ENCODE measurements at regions not wholly inside any gene's neighbourhood (a gene's known extent, or its start where the extent isn't known, plus 50 kb on each side); places are given as distances from the start of the nearest gene placed in this dataset.

- no peaks in the 10 kb centered on the region for H3K27me3 ChIP-seq (ENCODE audit: control insufficient read depth, insufficient read depth, low read length)
- peak in 1 of 6 donors; percentile 80 for DNase-seq (ENCODE audit: low read depth in 4 of 6, low spot score in 6 of 6)
- no peaks in the 10 kb centered on the region for H3K36me3 ChIP-seq (ENCODE audit: control insufficient read depth, insufficient read depth, low read length)
- no peak overlapping the region for H3K27ac ChIP-seq (ENCODE audit: low read depth, low read length)
- no peaks in the 10 kb centered on the region for H3K9me3 ChIP-seq (ENCODE audit: control insufficient read depth, insufficient read depth, low read length)
- no peaks in the 10 kb centered on the region for H3K4me1 ChIP-seq (ENCODE audit: control insufficient read depth, insufficient read depth, low read length)
- no peak overlapping the region for H3K4me3 ChIP-seq (ENCODE audit: low read depth, low read length)
- WGBS (ENCODE audit: insufficient coverage): no CpG with 5 or more reads among the region's 9 CpGs
These were observed 239.0 kb upstream of the DIAPH2 start for GRCh38 chrX:96445531-96446065.

DNA sequence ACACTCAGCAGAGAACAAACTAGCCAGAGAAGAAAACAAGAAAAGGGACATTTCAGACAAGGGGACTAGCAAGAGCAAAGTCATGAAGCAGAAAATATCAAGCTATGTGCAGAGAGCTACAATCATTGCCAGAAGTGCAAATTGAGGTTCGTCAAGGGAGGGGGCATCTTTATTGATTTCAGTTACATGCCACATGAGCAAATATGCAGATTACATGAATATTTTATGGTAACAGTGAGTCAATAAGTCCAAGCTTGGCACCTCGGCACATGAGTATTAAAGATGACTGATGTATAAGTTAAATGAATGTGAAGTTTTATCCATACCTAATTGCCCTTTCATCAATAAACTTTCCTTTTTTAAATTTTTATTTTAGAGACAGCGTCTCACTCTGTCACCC lies 238.1 kb upstream of the DIAPH2 start:
- Histone ChIP-seq H3K4me1 (ENCODE audit: control insufficient read depth, insufficient read depth, low read length) (no peaks in the 10 kb centered on the region), H3K27me3 (ENCODE audit: control insufficient read depth, insufficient read depth, low read length) (no peaks in the 10 kb centered on the region), H3K9me3 (ENCODE audit: control insufficient read depth, insufficient read depth, low read length) (no peaks in the 10 kb centered on the region), H3K27ac (ENCODE audit: low read depth, low read length) (no peak overlapping the region), H3K36me3 (ENCODE audit: control insufficient read depth, insufficient read depth, low read length) (no peaks in the 10 kb centered on the region), H3K4me3 (ENCODE audit: low read depth, low read length) (no peak overlapping the region)
- no peak for DNase-seq (ENCODE audit: low read depth in 4 of 6, low spot score in 6 of 6)
- 63% methylated on average over 1 of the region's 3 CpGs for WGBS (ENCODE audit: insufficient coverage)

DNA sequence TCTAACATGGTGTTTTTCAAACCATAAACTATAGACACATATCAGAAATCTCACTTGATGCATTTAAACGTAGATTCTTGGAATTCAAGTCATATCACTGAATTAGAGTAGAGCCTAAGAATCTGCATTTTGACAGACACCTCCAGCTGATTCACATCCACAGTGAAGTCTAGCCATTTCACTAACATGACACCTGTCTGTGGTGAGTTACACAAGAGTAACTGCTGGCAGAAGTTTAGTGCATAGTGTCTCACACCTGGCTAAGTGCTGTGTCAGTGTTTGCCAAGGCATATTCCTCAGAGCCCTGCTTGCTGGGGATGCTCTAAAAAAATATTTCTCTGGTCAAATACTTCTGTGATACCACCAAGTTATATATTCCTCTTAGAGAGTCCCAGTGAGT lies 237.5 kb upstream of the DIAPH2 start:
- Histone ChIP-seq H3K4me1 (ENCODE audit: control insufficient read depth, insufficient read depth, low read length) (no peaks in the 10 kb centered on the region), H3K9me3 (ENCODE audit: control insufficient read depth, insufficient read depth, low read length) (no peaks in the 10 kb centered on the region), H3K36me3 (ENCODE audit: control insufficient read depth, insufficient read depth, low read length) (no peaks in the 10 kb centered on the region), H3K27me3 (ENCODE audit: control insufficient read depth, insufficient read depth, low read length) (no peaks in the 10 kb centered on the region), H3K4me3 (ENCODE audit: low read depth, low read length) (no peak overlapping the region), H3K27ac (ENCODE audit: low read depth, low read length) (no peak overlapping the region)
- no CpG with 5 or more reads among the region's 1 CpG for WGBS (ENCODE audit: insufficient coverage)
- DNase-seq (ENCODE audit: low read depth in 4 of 6, low spot score in 6 of 6): no peak

GRCh38 chrX:96449191-96449590 lies 235.5 kb upstream of the DIAPH2 start:
- H3K36me3 ChIP-seq (ENCODE audit: control insufficient read depth, insufficient read depth, low read length): no peaks in the 10 kb centered on the region
- no peak overlapping the region for H3K27ac ChIP-seq (ENCODE audit: low read depth, low read length)
- no peaks in the 10 kb centered on the region for H3K27me3 ChIP-seq (ENCODE audit: control insufficient read depth, insufficient read depth, low read length)
- no peaks in the 10 kb centered on the region for H3K4me1 ChIP-seq (ENCODE audit: control insufficient read depth, insufficient read depth, low read length)
- no peak for DNase-seq (ENCODE audit: low read depth in 4 of 6, low spot score in 6 of 6)
- no peak overlapping the region for H3K4me3 ChIP-seq (ENCODE audit: low read depth, low read length)
- H3K9me3 ChIP-seq (ENCODE audit: control insufficient read depth, insufficient read depth, low read length): no peaks in the 10 kb centered on the region
- WGBS (ENCODE audit: insufficient coverage): no CpG with 5 or more reads among the region's 6 CpGs

- Histone ChIP-seq H3K9me3 (ENCODE audit: control insufficient read depth, insufficient read depth, low read length) (no peaks in the 10 kb centered on the region), H3K27me3 (ENCODE audit: control insufficient read depth, insufficient read depth, low read length) (no peaks in the 10 kb centered on the region), H3K4me1 (ENCODE audit: control insufficient read depth, insufficient read depth, low read length) (no peaks in the 10 kb centered on the region), H3K4me3 (ENCODE audit: low read depth, low read length) (no peak overlapping the region), H3K36me3 (ENCODE audit: control insufficient read depth, insufficient read depth, low read length) (no peaks in the 10 kb centered on the region), H3K27ac (ENCODE audit: low read depth, low read length) (no peak overlapping the region)
- DNase-seq (ENCODE audit: low read depth in 4 of 6, low spot score in 6 of 6): no peak
These were observed 234.7 kb upstream of the DIAPH2 start for GRCh38 chrX:96449896-96450295.

- H3K36me3 ChIP-seq (ENCODE audit: control insufficient read depth, insufficient read depth, low read length): no peaks in the 10 kb centered on the region
- WGBS (ENCODE audit: insufficient coverage): 79% methylated on average over 2 of the region's 3 CpGs
- no peaks in the 10 kb centered on the region for H3K27me3 ChIP-seq (ENCODE audit: control insufficient read depth, insufficient read depth, low read length)
- no peak overlapping the region for H3K27ac ChIP-seq (ENCODE audit: low read depth, low read length)
- H3K4me3 ChIP-seq (ENCODE audit: low read depth, low read length): no peak overlapping the region
- no peaks in the 10 kb centered on the region for H3K9me3 ChIP-seq (ENCODE audit: control insufficient read depth, insufficient read depth, low read length)
- no peaks in the 10 kb centered on the region for H3K4me1 ChIP-seq (ENCODE audit: control insufficient read depth, insufficient read depth, low read length)
- no peak for DNase-seq (ENCODE audit: low read depth in 4 of 6, low spot score in 6 of 6)
These were observed 231.5 kb upstream of the DIAPH2 start for GRCh38 chrX:96453139-96453538.

- no peak overlapping the region for H3K4me3 ChIP-seq (ENCODE audit: low read depth, low read length)
- no peak for DNase-seq (ENCODE audit: low read depth in 4 of 6, low spot score in 6 of 6)
- WGBS (ENCODE audit: insufficient coverage): no CpG with 5 or more reads among the region's 3 CpGs
These were observed 229.6 kb upstream of the DIAPH2 start for GRCh38 chrX:96455078-96455477.

DNA sequence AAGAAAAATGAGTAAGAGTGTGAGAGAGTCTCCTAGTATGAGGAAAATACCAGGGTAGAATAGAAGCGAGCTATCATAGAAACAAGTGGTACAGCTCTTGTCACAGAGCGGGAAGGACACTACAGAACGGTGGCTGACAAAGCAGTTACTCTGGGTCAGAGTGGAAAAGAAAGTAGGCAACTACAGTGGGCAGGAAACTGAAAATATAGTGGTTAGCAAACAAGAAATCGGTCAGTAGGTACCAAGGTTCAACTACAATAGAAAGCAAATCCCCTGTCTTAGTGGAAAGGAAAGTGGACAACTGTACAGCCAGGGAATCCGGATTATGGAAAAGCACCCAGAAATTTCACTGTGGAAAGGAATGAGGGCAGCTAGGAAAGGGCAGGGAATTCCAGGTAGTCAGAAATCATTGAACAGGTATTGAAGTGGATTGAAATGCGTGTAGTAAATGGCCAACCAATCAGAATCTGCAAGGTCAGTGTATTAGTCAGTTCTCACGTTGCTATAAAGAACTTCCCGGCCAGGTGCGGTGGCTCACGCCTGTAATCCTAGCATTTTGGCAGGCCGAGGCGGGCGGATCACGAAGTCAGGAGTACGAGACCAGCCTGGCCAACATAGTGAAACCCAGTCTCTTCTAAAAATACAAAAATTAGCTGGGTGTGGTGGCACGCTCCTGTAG lies 219.6 kb upstream of the DIAPH2 start:
- Histone ChIP-seq H3K27me3 (ENCODE audit: control insufficient read depth, insufficient read depth, low read length) (peaks cover 4% of the 10 kb centered on the region), H3K4me3 (ENCODE audit: low read depth, low read length) (no peak overlapping the region), H3K27ac (ENCODE audit: low read depth, low read length) (no peak overlapping the region), H3K9me3 (ENCODE audit: control insufficient read depth, insufficient read depth, low read length) (no peaks in the 10 kb centered on the region), H3K36me3 (ENCODE audit: control insufficient read depth, insufficient read depth, low read length) (no peaks in the 10 kb centered on the region), H3K4me1 (ENCODE audit: control insufficient read depth, insufficient read depth, low read length) (no peaks in the 10 kb centered on the region)
- DNase-seq (ENCODE audit: low read depth in 4 of 6, low spot score in 6 of 6): no peak
- 79% methylated on average over 14 of the region's 16 CpGs for WGBS (ENCODE audit: insufficient coverage)

More at GRCh38 chrX:96455078-96455477, 229.6 kb upstream of the DIAPH2 start:
- H3K4me1 ChIP-seq (ENCODE audit: control insufficient read depth, insufficient read depth, low read length): no peaks in the 10 kb centered on the region
- no peaks in the 10 kb centered on the region for H3K9me3 ChIP-seq (ENCODE audit: control insufficient read depth, insufficient read depth, low read length)
- no peaks in the 10 kb centered on the region for H3K27me3 ChIP-seq (ENCODE audit: control insufficient read depth, insufficient read depth, low read length)
- no peaks in the 10 kb centered on the region for H3K36me3 ChIP-seq (ENCODE audit: control insufficient read depth, insufficient read depth, low read length)
- no peak overlapping the region for H3K27ac ChIP-seq (ENCODE audit: low read depth, low read length)

- H3K4me3 ChIP-seq (ENCODE audit: low read depth, low read length): no peak overlapping the region
- WGBS (ENCODE audit: insufficient coverage): no CpG with 5 or more reads among the region's 4 CpGs
- H3K27me3 ChIP-seq (ENCODE audit: control insufficient read depth, insufficient read depth, low read length): peaks cover 2% of the 10 kb centered on the region
- H3K36me3 ChIP-seq (ENCODE audit: control insufficient read depth, insufficient read depth, low read length): no peaks in the 10 kb centered on the region
- H3K9me3 ChIP-seq (ENCODE audit: control insufficient read depth, insufficient read depth, low read length): no peaks in the 10 kb centered on the region
- H3K27ac ChIP-seq (ENCODE audit: low read depth, low read length): no peak overlapping the region
- no peaks in the 10 kb centered on the region for H3K4me1 ChIP-seq (ENCODE audit: control insufficient read depth, insufficient read depth, low read length)
- no peak for DNase-seq (ENCODE audit: low read depth in 4 of 6, low spot score in 6 of 6)
These were observed 210.5 kb upstream of the DIAPH2 start for GRCh38 chrX:96474029-96474740.

DNA sequence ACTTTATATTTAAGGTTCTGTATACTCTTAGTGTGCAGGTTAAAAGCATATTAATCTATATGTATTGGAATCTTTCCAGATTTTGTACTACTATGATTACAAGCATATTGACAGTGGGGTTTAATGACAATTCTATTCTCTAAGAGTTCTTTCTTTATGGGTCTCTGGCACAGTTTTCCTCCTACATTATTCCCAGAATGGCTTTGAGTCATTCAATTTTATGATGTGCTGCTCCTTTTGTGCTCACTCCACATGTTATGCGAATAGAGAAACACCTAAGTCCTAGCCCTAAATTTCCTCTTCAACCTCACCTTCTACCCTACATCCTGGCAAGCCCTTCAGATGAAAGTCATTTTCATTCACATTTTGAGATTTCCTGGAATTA lies 209.9 kb upstream of the DIAPH2 start:
- H3K9me3 ChIP-seq (ENCODE audit: control insufficient read depth, insufficient read depth, low read length): no peaks in the 10 kb centered on the region
- no peaks in the 10 kb centered on the region for H3K36me3 ChIP-seq (ENCODE audit: control insufficient read depth, insufficient read depth, low read length)
- no peak overlapping the region for H3K4me3 ChIP-seq (ENCODE audit: low read depth, low read length)
- H3K27ac ChIP-seq (ENCODE audit: low read depth, low read length): no peak overlapping the region
- DNase-seq (ENCODE audit: low read depth in 4 of 6, low spot score in 6 of 6): no peak
- no peaks in the 10 kb centered on the region for H3K4me1 ChIP-seq (ENCODE audit: control insufficient read depth, insufficient read depth, low read length)
- H3K27me3 ChIP-seq (ENCODE audit: control insufficient read depth, insufficient read depth, low read length): no peaks in the 10 kb centered on the region
- 100% methylated on average over 1 of the region's 1 CpG for WGBS (ENCODE audit: insufficient coverage)

All from spinal cord (tissue), 9 donors.